CD4-positive, alpha-beta T cell treated with Interleukin-17A for 4 hours (primary cell): ENCODE measurements at regions not wholly inside any gene's neighbourhood (a gene's known extent, or its start where the extent isn't known, plus 50 kb on each side); places are given as distances from the start of the nearest gene placed in this dataset.
"Not testable (repeated sequence)": the region's sequence is repeated elsewhere in the genome, so short reads cannot be mapped to it uniquely, and the experiment has no call there.

Experiments
- DNase-seq: peaks from one replicate; pipeline ENCODE4 v3.0.0-alpha.2; 2020; ENCODE audit warnings: mixed read lengths

DNA sequence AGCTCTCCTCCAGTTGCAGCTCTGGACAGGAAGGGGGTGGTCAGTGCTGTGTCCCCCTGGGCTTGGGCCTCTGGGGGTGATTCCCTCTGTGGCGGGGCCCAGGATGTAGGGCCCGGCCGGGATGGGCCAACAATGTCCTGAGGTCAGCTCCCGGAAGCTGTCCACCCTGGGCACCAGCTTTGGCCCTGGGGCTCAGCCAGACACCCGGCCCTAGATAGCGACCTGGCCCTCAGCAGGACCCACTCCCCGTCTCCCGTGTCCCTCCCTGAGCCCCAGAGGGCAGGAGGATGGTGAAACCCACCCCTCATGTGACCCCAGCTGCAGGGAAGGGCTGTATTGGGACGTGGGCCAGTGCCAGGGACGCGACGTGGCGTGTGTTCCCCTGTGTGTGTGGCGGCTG is 96.8 kb downstream of the TMEM121 start:
- DNase-seq = not testable (repeated sequence)

DNA sequence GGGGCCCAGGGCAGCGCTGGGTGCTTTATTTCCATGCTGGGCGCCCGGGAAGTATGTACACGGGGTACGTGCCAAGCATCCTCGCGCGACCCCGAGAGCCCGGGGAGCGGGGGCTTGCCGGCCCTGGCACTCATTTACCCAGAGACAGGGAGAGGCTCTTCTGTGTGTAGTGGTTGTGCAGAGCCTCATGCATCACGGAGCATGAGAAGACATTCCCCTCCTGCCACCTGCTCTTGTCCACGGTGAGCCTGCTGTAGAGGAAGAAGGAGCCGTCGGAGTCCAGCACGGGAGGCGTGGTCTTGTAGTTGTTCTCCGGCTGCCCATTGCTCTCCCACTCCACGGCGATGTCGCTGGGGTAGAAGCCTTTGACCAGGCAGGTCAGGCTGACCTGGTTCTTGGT is 98.0 kb downstream of the TMEM121 start:
- DNase-seq = not testable (repeated sequence)

GRCh38 chr14:105624749-105625434 is 98.5 kb downstream of the TMEM121 start:
- not testable (repeated sequence) for DNase-seq

DNA sequence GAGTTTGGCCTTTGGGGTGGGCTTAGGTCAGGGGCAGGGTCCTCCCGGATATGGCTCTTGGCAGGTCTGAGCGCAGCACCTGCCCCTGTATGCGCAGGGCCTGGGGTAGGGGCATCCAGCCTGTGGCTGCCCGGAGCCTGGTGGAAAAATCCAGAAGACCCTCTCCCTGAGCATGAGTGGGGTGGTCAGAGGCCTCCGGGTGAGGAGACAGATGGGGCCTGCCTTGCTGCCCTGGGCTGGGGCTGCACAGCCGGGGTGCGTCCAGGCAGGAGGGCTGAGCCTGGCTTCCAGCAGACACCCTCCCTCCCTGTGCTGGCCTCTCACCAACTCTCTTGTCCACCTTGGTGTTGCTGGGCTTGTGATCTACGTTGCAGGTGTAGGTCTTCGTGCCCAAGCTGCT is 99.1 kb downstream of the TMEM121 start:
- DNase-seq = not testable (repeated sequence)

DNA sequence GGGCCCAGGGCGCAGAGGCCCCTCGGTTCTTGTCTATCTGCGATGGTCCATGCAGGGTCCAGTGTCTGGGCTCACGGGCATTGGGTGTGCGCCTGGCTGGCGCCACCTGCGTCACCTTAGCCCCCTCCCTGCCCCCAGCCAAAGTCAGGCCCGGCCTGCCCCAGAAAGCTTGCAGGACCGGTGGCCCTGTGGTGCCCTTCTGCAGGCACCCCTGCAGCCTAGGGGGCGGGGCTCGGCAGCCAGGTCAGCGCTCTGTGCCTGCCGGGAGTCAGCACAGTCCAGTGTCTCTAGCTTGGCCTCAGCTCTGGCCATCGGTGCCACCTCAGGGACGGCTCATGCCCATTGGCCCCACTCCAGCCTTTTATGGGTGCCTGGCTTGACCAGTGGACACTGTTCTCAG is 99.7 kb downstream of the TMEM121 start:
- not testable (repeated sequence) for DNase-seq

DNA sequence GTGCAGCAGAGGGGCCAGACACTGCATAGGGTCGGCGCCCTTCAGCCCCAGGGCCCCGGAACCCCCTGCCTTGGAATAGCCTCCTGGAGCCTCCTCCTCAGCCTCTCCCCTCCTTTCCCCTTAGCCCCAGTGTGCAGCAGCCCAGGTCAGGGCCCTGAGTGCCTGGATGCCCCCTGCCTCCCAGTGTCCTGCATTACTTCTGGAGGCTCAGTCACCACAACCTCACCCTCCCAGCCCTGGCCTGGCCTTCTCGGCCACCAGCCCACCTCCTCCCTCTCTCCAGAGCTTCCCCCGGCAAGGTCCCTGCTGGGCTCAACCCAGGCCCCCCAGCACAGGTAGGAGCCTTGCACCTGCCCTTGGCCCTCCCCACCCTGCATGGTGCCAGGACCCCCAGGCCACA is 100.3 kb downstream of the TMEM121 start:
- not testable (repeated sequence) for DNase-seq

DNA sequence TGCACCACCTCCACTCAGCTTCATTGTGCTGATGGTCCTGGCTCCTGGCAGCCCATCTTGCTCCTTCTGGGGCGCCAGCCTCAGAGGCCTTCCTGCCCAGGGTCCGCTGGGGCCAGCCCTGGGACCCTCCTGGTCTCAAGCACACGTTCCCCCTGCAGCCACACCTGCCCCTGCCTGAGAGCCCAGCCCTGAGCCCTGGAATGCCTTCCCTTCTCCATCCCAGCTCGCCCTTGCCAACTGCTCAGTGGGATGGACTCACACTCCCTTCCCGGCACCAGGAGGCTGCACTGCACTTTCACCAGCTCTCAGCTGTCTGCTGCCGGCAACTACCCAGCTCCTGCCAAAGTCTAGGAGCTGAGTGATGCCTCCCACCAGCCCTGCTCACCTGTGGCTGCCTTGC is 100.9 kb downstream of the TMEM121 start:
- not testable (repeated sequence) for DNase-seq

DNA sequence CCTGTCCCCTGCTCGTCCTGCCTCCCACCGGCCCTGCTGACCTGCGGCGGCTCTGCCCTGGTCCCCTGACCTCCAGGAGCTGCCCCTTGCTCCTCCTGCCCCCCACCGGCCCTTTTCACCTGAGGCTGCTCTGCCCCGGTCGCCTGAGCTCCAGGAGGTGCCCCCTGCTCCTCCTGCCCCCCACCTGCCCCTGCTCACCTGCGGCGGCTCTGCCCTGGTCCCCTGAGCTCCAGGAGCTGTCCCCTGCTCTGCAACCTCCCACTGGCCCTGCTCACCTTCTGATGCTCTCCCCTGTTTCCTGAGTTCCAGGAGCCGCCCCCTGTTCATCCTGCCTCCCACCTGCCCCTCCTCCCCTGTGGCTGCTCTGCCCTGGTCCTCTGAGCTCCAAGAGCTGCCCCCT is 101.3 kb downstream of the TMEM121 start:
- no peak for DNase-seq

DNA sequence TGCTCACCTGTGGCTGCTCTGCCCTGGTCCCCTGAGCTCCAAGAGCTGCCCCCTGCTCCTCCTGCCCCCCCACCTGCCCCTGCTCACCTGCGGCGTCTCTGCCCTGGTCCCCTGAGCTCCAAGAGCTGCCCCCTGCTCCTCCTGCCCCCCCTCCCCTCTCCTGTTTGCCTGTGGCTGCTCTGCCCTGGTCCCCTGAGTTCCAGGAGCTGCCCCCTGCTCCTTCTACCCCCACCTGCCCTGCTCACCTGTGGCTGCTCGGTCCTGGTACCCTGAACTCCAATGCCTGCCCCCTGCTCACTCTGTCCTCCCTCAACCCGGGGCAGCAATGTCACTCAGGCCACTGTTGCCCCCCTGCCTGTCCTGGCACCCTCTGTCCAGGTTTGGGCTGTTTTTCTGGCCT is 101.7 kb downstream of the TMEM121 start:
- DNase-seq = not testable (repeated sequence)

DNA sequence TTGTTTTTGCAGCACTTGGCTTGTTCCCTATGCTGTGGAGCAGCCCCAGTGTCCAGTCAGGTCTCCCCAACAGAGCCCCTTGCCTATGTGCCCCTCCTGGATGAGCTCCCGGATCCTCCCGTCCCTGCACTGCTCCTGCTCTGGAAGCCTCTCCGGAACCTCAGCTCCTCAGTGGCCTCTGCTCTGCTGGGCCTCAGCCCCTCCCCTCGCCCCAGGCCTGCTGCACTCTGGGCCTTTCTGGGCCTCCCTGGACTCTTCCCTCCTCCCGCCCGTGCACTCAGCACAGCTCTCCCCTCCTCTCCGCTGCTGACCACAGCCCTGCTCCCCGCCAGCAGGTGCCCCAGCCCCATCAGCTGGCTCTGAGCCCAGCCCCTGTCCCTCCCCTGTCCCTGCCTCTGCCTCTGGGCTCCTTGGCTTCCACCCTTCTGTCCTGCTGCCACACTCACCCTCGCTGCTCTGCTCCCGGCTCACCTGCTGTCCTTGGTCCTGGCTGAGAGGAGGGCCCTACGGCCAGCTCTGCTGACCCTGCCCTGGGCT is 102.2 kb downstream of the TMEM121 start:
- DNase-seq = not testable (repeated sequence)

GRCh38 chr14:105629091-105629885 is 102.9 kb downstream of the TMEM121 start:
- not testable (repeated sequence) for DNase-seq

GRCh38 chr14:105629886-105630215 is 103.5 kb downstream of the TMEM121 start:
- DNase-seq = no peak

GRCh38 chr14:105630293-105630934 is 104.0 kb downstream of the TMEM121 start:
- not testable (repeated sequence) for DNase-seq

DNA sequence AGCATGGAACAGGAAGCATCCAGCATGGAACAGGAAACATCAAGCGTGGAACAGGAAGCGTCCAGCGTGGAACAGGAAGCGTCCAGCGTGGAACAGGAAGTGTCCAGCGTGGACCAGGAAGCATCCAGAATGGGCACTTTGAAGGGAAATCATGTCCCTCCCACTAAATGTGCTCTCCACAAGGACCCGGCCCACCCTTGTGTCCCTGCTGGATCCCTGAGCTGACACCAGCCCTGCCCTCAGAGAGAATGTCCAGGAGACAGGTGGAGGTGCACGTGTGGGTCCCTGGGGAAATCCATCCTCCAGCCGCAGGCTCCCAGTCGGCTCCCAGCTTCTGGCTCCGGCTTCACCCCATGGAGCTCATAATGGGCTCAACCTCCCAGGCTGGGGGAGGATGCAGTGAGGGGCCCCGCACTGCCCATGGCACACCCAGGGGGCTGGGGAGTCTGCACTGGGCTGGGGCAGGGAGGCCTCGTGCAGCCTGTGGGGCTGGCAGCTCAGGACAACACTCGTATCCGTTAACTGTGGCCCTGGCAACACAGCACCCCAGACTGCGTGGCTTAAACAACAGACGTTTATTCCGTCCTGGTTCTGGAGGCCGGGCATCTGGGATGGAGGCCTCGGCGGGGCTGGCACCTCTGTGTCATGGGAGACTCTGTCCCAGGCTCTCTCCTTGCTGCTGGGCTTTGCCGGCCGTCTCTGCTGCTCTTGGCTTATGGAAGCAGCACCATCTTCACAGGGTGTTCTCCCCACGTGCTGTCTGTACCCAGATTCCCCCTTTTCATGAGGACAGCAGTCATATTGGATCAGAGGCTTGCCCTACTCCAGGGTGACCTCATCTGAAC is 104.8 kb downstream of the TMEM121 start:
- DNase-seq = not testable (repeated sequence)

GRCh38 chr14:105632010-105632409 is 105.6 kb downstream of the TMEM121 start:
- no peak for DNase-seq

DNA sequence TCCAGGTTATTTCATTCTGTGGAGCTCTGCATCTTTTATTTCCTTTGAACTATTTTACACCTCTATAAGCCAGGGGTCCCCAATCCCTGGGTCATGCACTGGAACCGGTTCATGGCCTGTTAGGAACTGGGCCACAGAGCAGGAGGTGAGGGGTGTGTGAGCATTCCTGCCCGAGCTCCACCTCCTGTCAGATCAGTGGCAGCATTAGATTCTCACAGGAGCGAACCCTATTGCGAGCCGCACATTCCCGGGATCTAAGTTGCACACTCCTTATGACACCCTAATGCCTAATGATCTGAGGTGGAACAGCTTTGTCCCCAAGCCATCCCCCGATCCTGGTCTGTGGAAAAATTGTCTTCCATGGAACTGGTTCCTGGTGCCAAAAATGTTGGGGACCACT is 107.2 kb downstream of the TMEM121 start:
- not testable (repeated sequence) for DNase-seq

DNA sequence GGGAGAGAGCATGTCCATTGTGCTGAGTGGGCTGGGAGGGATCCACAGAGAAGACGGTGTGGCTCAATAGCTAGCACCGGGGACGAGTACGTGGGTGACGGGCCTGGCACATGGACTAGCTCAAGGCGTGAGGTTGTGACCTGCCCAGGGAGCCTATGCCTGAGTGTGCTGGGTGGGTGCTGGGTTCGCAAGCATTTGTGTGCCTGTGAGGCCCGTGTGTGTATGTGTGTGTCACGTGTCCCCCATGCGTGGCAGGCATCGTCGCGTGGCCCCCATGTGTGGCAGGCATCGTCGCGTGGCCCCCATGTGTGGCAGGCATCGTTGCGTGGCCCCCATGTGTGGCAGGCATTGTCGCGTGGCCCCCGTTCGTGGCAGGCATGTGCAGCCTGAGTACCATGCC is 109.2 kb downstream of the TMEM121 start:
- no peak for DNase-seq

DNA sequence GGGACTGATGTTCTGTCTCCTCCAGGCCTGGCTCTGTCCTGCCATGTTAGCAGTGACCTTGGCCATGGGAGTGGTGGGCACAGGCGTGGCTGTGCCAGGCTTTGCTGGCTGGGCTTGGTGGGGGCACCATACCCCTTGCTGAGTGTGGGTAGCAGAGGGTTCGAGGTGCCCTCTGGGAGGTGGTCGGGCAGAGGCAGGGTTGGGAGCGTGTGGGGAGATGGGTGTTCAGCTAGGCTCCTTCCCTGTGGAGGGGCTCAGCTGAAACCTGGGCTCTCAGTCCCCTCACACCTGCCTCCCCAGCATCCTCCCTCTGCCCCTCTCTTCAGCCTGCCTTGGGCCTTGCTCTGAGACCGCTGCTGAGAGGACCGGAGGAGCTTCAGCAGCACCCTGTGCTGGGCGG is 109.6 kb downstream of the TMEM121 start:
- not testable (repeated sequence) for DNase-seq

GRCh38 chr14:105636935-105637334 is 110.6 kb downstream of the TMEM121 start:
- no peak for DNase-seq

DNA sequence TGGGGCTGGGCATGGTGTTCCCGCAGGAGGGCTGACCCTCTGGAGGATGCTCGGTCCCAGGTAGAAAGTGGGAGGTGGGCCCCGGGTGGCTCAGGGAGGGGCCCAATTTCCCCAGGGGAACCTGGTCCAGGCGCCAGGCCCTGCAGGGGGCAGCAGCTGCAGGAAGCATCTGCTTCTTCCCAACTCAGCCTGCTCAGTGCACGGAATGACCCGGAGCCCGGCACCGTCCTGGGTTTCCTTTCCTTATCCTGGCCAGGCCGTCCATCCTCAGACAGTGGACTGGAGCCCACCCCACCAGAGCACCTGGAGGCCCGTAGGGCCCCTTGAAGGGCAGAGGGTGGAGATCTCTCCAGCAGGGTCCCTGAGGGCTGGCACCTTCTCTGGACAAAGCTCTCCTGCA is 111.0 kb downstream of the TMEM121 start:
- DNase-seq = not testable (repeated sequence)

DNA sequence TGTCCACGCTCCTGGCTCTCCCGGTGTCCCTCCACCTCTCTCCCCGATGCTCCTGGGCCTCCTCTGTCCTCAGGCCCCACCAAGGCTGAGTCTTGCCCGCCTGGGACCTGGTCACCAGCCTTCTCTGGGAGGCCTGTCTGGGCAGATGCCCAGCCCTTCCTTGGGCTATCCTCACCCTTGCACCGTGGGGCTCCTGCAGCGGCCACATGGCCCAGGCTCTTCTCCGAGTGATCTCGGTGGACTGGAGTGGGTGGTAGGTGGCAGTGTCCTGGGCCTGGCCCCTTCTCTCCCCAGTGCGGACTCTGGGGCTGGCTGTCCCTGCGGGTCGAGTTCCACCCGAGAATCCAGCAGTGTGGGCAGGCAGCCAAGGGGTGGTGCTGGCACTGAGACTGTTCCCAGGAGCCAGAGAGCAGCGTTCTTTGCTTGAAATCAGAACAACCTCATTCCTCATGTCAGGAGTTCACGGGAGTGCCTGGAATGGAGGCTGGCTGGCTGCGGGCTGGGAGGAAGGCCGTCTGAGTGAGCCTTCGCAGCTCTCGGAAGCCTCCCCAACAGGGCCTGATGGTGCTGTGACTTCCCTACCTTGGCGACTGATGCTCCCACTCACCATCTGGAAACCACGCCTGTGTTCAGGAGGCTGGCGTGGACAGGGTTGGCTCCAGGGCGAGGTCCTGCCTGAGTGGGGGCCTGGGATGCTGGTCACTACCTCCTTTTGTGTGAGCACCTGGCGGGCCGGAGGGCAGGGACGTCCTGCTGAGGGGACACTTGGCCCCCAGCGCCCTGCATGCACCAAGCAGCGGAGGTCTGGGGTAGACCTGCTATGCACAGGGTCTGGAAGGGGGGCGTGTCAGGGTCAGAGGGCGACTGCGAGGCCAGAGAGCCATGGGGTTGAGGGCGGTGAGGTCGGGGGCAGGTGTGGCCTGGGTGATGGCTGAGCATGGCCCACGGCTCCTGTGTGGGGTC is 113.9 kb downstream of the TMEM121 start:
- DNase-seq = not testable (repeated sequence)
